Stimulated activated CD8-positive, alpha-beta memory T cell treated with anti-CD3 and anti-CD28 coated beads, Interleukin-2, amount 100 ng/mL, for 1 hour (primary cell): ENCODE measurements at regions not wholly inside any gene's neighbourhood (a gene's known extent, or its start where the extent isn't known, plus 50 kb on each side); places are given as distances from the start of the nearest gene placed in this dataset.
"Not testable (repeated sequence)": the region's sequence is repeated elsewhere in the genome, so short reads cannot be mapped to it uniquely, and the experiment has no call there.

Experiments
- DNase-seq, 2 donors: peaks; one replicate each; pipeline ENCODE4 v3.0.0-alpha.2; 2020; ENCODE audit warnings: low read depth in 2 of 2

DNA sequence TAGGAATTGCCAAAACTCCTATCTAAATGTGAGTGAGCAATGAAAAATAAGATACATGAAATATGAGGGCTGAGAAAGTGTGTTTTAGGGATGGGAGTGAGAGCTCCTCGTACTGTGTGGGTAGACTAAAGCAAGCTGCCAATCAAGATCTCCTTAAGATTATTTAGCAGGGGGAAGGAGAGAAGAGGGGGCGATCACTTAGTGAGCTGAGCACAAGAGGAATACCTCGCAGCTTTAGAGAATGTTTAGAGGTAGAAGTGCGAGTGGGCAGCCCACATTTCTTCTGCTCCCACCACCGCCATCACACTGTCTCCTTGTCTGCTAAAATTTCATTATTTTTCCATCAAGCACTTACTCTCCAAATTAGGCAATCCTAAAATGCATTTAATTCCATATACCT lies 312.6 kb downstream of the ALDH8A1 start:
- DNase-seq = no peak

DNA sequence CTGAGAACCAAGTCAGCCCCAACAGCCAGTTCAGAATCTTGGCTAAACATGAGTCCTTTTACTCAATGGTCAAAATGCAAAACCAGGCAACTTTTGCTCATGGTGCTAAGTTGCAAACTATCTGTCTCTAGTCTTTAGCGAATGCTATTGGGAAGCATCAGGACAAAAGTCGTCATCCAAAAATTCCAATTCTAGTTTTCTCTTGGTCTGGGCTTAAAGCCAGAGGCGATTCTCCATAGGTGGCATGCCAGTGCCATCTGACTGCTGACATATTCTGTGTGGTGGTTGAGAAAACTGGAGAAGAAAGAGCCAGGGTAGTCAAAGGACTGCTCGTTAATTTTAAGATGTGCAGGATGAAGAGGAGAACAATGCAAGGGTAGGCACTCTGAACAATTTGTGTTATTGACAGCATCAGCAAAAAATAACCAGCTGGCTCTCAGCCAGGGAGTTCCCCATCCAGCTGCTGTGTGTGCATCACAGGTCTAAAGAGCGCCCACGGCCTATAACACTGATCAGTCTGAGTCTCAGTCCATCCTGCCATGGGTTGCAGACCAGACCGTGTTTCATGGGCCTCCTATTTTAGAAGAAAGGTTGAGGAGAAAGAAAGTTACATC lies 313.6 kb downstream of the ALDH8A1 start:
- no peak for DNase-seq

DNA sequence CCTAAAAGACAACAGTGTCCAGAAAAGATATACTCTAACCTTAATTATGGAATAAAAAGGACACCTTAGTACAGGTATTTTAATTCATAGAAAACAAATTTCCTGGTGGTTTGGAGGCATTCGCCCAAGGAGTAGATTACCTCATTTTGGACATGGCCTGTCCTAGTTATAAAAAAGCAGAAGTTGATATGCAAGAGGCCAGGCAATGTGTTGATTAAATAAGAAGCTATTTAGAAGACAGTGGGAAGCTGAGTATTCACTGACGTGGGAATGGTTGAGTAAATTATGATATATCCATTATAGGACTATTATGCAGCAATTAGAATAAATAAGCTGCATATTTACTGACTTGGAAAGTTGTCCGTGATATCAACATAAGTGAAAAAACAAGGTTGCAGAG lies 314.9 kb downstream of the ALDH8A1 start:
- DNase-seq = no peak

DNA sequence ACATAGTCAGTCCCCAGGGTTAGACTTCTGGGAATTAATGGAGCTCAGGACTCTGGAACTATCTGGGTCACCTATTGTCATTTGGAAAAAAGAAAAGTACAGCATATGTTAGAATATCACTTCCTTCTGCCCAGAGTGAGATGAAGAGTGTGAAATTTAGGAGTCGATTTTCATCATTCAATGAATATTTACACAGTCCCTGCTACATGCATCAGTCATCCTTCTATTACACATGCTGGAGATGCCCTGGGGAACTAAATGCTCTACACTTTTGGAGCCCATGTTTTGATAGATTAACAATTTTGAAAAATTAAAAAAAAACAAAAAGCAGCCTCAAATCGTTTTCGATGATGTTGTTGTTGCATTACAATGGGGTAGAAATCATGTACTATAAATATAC lies 315.4 kb downstream of the ALDH8A1 start:
- DNase-seq = no peak

DNA sequence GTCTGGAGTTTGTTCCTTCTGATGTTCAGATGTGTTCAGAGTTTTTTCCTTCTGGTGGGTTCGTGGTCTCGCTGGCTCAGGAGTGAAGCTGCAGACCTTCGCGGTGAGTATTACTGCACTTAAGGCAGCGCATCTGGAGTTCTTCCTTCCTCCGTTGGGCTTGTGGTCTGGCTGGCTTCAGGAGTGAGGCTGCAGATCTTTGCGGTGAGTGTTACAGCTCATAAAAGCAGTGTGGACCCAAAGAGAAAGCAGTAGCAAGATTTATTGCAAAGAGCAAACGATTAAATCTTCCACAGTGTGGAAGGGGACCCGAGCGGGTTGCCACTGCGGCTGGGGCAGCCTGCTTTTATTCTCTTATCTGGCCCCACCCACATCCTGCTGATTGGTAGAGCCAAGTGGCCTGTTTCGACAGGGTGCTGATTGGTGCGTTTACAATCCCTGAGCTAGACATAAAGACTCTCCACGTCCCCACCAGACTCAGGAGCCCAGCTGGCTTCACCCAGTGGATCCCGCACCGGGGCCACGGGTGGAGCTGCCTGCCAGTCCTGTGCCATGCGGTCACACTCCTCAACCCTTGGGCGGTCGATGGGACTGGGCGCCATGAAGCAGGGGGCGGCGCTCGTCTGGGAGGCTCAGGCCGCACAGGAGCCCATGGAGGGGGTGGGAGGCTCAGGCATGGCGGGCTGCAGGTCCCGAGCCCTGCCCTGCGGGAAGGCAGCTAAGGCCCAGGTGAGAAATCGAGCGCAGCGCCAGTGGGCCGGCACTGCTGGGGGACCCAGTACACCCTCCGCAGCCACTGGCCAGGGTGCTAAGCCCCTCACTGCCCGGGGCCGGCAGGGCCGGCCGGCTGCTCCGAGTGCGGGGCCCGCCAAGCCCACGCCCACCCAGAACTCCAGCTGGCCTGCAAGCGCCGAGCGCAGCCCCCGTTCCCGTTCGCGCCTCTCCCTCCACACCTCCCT lies 315.3 kb upstream of the SGK1 start:
- not testable (repeated sequence) for DNase-seq

DNA sequence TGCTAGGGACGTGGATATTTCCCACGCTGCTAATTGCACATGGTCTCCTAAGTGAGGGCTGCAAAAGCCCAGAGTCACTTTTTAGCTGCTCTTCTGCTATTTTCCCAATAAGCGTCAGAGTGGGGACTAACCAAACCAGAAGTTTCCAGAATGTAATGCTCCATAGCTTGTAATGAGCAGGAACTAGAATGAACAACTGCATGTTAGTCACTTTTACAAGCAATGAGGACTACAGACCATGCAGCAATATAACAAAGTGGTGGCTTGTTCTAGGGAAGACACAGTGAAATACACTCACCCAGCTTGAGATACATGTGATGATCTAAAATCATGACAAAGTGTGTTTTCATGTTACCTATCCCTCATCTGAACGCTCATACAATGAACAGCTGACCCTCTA lies 314.1 kb upstream of the SGK1 start:
- DNase-seq = no peak

DNA sequence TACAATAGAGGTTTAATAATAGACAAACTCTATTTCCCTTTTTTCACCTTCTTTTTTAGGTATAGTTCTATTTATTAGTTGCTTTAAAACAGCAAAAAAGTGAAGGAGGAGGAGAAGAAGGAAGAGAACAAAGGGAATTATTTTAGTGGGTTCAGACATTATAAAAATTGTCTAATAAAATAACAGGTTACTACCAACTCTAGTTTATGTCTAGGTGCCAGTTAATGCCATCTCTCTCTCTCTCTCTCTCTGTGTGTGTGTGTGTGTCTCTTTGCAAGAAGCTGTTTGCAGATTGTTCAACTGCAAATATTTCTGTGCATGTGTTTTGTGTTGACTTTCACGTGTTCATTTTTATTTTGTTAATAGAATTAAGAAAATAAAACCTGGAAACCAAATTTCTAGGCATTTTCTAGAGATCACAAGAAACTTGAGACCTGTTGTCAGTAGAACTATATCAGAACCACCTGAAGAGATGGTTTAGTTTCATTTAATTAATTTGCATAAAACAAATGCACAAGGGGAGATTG lies 313.5 kb upstream of the SGK1 start:
- DNase-seq = no peak

DNA sequence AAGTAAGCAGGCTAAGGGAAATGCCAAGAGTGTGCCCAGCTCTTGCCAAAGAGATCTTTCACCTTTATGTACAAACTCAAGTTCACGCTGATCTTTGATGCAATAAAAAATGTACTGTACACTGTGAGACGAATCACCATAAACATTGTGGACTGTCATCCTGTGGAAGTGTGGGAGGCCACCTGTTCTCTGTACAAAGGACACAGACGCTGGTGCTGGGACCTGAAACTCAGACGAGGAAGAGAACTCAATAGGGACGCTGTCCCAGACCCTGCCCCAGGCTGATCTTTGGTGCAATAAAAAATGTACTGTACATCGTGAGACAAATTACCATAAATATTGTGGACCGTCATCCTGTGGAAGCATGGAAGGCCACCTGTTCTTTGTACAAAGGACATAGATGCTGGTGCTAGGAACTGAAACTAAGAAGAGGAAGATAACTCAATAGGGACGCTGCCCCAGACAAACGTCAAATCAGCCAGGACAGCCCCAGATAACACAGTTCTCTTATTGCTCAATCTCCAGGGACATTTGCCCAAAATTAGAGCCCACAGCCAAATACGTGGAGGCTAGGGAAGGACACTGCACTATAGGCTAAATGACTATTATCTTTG lies 312.7 kb upstream of the SGK1 start:
- DNase-seq = no peak

DNA sequence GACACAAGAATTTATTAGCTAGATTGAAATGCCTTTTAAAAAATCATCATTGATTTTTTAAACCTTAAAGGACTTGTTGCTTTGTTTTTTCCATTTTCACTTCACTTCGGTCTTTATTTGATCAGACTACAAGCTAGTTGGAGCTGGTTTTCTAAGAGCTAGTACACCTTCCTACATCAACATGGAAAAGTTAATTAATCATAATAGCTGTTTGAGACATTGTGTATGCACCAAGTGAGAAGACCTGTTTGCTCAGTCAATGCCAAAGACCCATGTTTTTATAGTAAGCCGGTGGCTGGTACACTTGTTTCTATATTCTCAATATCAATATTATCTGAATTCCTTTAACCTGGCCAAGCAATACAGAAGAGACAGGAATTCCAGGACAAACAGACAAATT lies 310.2 kb upstream of the SGK1 start:
- DNase-seq = no peak

DNA sequence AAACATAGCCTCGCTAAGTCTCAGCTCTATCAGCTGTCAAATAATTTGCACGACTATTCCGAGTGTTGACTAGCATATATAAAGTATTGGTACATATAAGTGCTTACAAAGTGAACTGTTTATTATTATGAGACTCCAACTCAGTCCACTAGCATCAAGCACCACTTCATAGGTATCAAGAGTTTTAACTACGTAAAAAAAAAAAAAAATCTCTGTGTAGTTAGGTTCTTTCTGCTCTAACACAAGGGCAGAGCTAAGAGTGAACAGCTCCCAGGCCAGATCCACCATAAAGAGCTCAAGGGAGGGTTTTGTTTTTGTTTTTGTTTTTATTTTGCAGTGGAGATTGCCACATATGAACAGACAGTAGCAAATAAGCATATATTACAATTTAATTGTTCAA lies 309.8 kb upstream of the SGK1 start:
- DNase-seq = no peak

DNA sequence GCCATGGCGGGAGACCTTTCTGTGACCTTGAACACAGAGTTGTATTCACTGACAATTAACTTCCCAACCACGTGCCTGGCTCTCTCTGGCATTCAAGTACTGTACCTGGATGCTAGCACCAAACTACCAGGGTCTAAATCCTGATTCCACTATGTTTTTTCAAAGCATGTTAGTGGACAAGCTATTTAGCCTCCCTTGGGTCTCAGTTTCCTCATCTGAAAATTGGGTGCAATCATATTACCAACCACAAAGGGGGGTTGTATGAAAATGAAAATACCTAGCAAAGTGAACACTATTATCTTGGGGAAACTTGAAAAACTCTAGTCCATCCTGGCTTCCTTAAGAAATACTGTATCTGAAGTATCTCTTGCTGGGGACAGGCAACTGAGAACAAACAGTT lies 308.7 kb upstream of the SGK1 start:
- DNase-seq = no peak

DNA sequence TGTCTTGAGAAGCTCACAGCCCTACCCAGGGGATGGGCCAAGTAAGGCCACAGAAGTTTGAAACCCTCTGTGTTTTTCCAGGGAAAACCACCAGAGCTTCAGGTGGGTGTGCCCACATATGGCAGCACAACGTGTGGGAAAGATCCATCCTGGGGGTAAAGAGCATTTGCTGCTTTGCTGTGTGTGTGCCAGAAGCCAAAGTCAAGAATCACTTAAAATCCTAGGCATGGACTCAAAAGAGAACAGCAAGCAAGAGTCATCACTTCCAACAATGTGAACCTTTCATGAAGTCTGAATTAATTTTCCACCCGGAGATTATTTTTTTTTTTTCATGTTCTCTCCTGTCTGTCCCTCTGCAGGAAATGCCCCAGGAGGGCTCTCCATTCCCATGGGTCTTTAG lies 308.2 kb upstream of the SGK1 start:
- no peak for DNase-seq

DNA sequence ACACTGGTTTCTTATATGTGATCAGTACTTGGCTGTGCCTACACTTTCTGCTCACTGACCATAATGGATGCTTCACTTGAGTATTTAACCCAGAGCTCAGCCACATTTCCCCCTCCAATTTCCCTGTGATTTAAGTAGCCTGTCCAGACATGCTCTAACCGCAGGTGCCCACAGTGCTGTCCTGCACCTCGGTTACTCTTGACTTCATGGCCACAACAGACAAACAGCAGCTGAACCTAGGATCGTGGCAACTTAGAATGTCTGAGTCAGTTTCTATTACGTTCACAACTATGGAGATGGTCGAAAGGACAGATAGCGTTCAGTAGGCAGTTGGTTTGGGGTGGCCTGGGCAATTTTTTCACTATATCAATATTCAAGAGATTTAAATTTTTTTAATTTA lies 306.9 kb upstream of the SGK1 start:
- DNase-seq = no peak

DNA sequence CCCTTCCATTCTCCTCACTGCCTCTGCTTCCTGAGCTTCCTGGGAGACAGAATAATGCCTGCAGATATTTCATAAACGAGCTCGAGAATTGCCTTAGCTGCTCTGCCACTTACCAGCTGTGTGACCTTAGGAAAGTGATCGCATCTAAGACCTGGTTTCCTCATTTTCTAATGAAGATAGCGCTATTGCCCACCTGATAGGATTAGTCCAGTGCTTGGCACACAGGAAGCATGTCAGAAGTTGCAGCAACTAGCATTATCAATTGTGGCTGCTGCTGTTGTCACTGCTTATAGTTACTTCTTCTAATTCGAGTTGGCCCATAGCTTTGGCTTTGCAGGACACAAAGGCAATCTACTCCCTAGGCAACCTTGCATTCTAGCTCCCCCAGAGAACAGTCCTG lies 305.5 kb upstream of the SGK1 start:
- DNase-seq = no peak

DNA sequence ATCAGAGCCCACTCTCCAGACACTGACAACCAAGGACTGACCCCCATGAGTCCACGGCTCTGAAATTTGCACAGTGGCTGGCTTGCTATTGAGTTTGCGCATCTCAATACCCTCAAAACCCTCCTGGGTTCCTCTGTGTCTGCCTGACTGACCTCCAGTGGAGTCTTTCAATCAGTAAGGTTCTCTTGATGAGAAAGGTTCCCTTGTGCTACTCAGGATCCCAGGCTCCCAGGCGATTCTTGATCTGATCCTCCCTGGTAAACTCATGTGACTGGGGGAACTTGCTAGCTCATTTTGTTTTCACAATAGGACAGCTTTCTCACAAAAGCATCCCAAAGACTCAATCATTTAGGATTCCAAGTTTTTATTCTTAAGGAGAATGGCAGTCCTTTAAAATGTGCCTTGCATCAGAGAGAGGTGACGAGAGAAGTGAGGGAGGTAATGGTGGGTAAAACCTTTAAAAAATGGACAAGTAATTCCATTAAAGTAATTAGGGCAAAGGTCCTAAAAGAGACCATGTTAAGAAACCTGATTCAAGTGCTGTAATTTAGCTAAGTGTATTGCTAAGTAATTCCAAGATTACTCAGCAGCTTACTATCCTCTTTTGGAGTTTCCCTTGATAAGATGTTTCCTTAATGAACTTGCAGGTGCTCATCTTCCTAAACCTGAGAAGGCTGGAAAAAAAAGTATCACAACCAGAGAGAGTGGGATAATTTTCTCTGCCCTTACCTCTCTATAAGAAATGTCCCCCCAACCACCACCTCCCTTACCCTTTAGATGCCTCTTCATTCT lies 304.7 kb upstream of the SGK1 start:
- DNase-seq = no peak

DNA sequence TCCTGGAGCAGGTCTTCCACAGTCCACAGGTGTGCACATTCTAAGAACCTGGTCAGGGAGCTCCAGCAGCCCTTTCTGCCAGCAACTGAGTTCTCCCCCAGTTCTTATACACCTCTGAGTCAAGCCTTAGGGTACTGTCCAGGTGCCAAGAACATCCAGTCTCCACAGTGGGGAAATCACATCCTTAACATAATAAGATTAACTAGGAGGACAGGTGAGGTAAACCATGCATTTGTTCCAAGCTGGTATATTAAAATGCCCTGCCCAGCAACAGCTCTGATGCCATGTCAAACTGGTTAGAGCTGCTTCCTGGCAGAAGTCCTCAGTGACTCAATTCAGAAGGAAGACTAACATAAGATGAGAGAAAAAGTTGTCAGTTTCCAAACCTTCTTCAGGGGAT lies 303.9 kb upstream of the SGK1 start:
- DNase-seq = no peak

DNA sequence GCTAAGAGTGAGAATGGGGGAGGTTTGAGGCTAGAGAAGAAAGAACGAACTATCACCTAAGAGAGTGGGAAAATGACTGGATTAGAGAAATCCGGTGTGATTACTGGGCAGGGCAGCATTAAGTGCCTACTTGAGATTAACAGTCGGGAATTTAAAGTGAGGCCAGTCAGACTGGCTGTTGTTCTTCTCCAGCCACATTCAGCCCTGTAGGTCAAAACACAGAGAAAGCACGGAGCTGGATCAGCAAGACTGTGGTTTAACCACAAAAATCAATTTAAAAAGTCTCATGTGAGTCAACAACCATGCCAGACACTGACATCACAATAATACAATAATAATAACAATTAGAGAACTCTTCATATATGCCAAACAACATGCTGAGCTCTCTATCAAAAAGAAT lies 301.9 kb upstream of the SGK1 start:
- no peak for DNase-seq

DNA sequence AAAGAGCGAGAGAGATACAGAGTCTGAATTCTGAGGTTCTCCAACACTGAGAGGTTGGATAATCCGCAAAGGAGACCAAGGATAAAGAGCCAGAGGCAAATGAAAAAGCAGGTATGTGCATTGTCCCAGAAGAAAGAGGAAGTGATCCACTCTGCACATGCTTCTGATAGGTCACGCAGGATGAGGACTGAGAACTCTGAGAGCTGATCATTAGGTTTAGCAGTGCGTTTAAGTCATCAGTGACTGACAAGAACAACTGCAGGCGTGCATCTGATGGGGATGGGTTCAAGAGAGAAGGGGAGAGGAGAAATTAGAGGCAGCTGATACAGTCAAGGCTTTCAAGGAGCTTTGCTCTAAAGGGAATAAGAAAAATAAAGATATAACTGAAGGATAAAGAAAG lies 301.2 kb upstream of the SGK1 start:
- DNase-seq = no peak

DNA sequence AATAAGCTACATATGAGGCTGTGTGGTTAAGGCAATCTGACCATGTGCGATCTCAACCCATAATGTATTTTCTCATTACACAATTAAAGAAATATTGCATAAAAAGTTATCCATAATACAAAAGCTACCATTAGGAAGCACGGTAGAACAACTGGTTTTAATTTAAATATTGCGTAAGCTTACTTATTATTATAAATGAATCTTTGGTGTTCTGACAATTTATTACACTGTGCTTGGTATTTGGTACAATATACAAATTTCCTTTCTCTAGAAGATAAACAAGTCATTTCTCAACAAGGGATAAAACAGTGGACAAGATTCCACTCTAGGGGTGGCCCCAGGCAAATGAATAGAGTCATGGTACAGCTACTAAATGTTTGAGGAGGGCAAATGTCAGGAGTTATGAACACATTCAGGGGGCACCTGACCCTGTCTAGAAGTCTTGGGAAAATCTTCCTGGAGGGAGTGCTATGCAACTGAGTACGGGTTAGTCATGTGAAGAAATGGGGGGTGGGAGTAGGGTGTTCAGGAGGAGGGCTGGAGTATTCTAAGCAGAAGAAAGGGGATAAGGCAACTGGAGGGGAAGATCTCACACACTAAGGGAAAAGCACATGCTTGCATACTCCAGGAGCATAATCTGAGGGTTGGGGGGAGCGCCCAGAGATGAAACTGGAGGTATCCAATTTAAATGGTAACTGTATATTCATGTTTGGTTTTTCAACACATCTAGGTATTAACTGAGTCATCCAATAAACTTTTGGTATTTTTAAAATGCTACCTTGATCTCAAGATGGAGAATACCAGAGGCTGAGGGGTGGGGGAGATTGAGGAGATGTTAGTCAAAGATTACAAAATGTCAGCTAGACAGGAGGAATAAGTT lies 296.9 kb upstream of the SGK1 start:
- no peak for DNase-seq

DNA sequence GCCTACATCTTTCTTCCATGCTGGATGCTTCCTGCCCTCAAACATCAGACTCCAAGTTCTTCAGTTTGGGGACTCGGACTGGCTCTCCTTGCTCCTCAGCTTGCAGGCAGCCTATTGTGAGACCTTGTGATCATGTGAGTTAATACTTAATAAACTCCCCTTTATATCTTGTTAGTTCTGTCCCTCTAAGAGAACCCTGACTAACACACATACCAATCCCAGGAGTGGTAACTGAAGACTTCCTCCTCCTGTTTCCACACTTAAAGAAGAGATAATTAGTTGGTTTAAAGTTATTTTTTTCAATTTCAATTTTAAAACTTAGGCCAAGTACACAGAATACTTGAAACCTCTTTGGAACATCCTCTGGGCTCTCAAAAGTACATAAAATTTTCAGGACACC lies 294.2 kb upstream of the SGK1 start:
- not testable (repeated sequence) for DNase-seq

DNA sequence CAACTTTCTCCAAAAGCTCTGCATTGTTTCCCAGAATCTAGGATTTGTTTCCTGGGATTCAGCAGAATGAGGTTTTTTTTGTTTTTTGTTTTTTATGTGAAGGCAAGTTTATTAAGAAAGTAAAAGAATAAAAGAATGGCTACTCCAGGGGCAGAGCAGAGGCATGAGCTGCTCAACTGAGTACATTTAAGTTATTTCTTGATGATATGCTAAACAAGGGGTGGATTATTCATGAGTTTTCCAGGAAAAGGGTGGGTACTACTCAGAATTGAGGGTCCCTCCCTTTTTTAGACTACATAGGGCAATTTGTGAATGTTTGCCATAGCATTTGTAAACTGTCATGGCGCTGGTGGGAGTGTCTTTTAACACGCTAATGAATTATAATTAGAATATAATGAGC lies 292.5 kb upstream of the SGK1 start:
- DNase-seq = no peak
